Endothelial cell of hepatic sinusoid (primary cell): ENCODE measurements at regions not wholly inside any gene's neighbourhood (a gene's known extent, or its start where the extent isn't known, plus 50 kb on each side); places are given as distances from the start of the nearest gene placed in this dataset.

Experiments used
- in situ Hi-C: cut with HindIII; loops from 2 replicates; pipeline ENCODE4 v1.10.0; 2017; ENCODE audit warnings: low sequenced_read_pairs

GRCh38 chr3:168858327-168858726 lies 762.6 kb upstream of the GOLIM4 start:
- in situ Hi-C loops = no loop called here

GRCh38 chr3:168850109-168850508 lies 754.4 kb upstream of the GOLIM4 start:
- in situ Hi-C loops = no loop called here

- in situ Hi-C loops = no loop called here
Measured at GRCh38 chr3:168847291-168847883, 751.7 kb upstream of the GOLIM4 start.

GRCh38 chr3:168844894-168845482 lies 749.3 kb upstream of the GOLIM4 start:
- in situ Hi-C loops = no loop called here

- in situ Hi-C loops = no loop called here
Measured at GRCh38 chr3:168844472-168844871, 748.7 kb upstream of the GOLIM4 start.

- in situ Hi-C loops = no loop called here
Measured at GRCh38 chr3:168843481-168843880, 747.8 kb upstream of the GOLIM4 start.

GRCh38 chr3:168839653-168840052 lies 743.9 kb upstream of the GOLIM4 start:
- in situ Hi-C loops = no loop called here

GRCh38 chr3:168834558-168834957 lies 738.8 kb upstream of the GOLIM4 start:
- in situ Hi-C loops = no loop called here

- in situ Hi-C loops = no loop called here
Measured at GRCh38 chr3:168828943-168829342, 733.2 kb upstream of the GOLIM4 start.

- in situ Hi-C loops = no loop called here
Measured at GRCh38 chr3:168828536-168828935, 732.8 kb upstream of the GOLIM4 start.

- in situ Hi-C loops = no loop called here
Measured at GRCh38 chr3:168828014-168828413, 732.3 kb upstream of the GOLIM4 start.

- in situ Hi-C loops = no loop called here
Measured at GRCh38 chr3:168824107-168824506, 728.4 kb upstream of the GOLIM4 start.

- in situ Hi-C loops = no loop called here
Measured at GRCh38 chr3:168823466-168823865, 727.7 kb upstream of the GOLIM4 start.

GRCh38 chr3:168820810-168821415 lies 725.2 kb upstream of the GOLIM4 start:
- in situ Hi-C loops = no loop called here

GRCh38 chr3:168817177-168817576 lies 721.5 kb upstream of the GOLIM4 start:
- in situ Hi-C loops = no loop called here

- in situ Hi-C loops = no loop called here
Measured at GRCh38 chr3:168815946-168816345, 720.2 kb upstream of the GOLIM4 start.

GRCh38 chr3:168813225-168813802 lies 717.6 kb upstream of the GOLIM4 start:
- in situ Hi-C loops = no loop called here

- in situ Hi-C loops = no loop called here
Measured at GRCh38 chr3:168812234-168812633, 716.5 kb upstream of the GOLIM4 start.

GRCh38 chr3:168808596-168808995 lies 712.9 kb upstream of the GOLIM4 start:
- in situ Hi-C loops = no loop called here

GRCh38 chr3:168807448-168807847 lies 711.7 kb upstream of the GOLIM4 start:
- in situ Hi-C loops = no loop called here

GRCh38 chr3:168806871-168807270 lies 711.1 kb upstream of the GOLIM4 start:
- in situ Hi-C loops = no loop called here

- in situ Hi-C loops = no loop called here
Measured at GRCh38 chr3:168803536-168803935, 707.8 kb upstream of the GOLIM4 start.
